GM23338 (cell line): ENCODE measurements at regions not wholly inside any gene's neighbourhood (a gene's known extent, or its start where the extent isn't known, plus 50 kb on each side); places are given as distances from the start of the nearest gene placed in this dataset.

ENCODE experiments used
- ATAC-seq: fragments of 200-7000 bp; cut with Tn5 transposase; 3 replicates; pipeline ENCODE4 v1.9.1; 2020
- DNase-seq: peaks from one replicate; pipeline ENCODE4 v3.0.0-alpha.2; 2015; ENCODE audit warnings: low spot score
- H2AFZ ChIP-seq: fragments of 200-600 bp; sonication (generic); 2 replicates; pipeline ENCODE4 v1.8.0; 2016; ENCODE audit warnings: antibody characterized with exemption, mild to moderate bottlenecking, moderate library complexity
- H3F3A ChIP-seq: fragments of 200-600 bp; sonication (generic); replicated peaks from 2 replicates; pipeline ENCODE4 v1.8.0; 2017; ENCODE audit warnings: antibody characterized with exemption, mixed run types, low read depth
- H3K27ac ChIP-seq: fragments of 200-600 bp; sonication (generic); 2 replicates; pipeline ENCODE4 v1.6.1; 2016; ENCODE audit warnings: low read depth
- H3K27me3 ChIP-seq: fragments of 200-600 bp; sonication (generic); 2 replicates; pipeline ENCODE4 v1.8.0; 2016; ENCODE audit warnings: mild to moderate bottlenecking, mixed run types, moderate library complexity; ENCODE audit not compliant: insufficient read depth
- H3K36me3 ChIP-seq: fragments of 200-600 bp; sonication (generic); 2 replicates; pipeline ENCODE4 v1.8.0; 2016; ENCODE audit warnings: mild to moderate bottlenecking; ENCODE audit not compliant: insufficient read depth
- H3K4me1 ChIP-seq: fragments of 200-600 bp; sonication (generic); 2 replicates; pipeline ENCODE4 v1.8.0; 2016; ENCODE audit warnings: mild to moderate bottlenecking, moderate library complexity; ENCODE audit not compliant: insufficient read depth
- H3K4me2 ChIP-seq: fragments of 200-600 bp; sonication (generic); 2 replicates; pipeline ENCODE4 v1.7.1; 2017; ENCODE audit warnings: mixed run types
- H3K4me3 ChIP-seq: fragments of 200-600 bp; sonication (generic); 2 replicates; pipeline ENCODE4 v1.6.1; 2016; ENCODE audit warnings: mixed run types
- H3K79me2 ChIP-seq: fragments of 200-600 bp; sonication (generic); replicated peaks from 2 replicates; pipeline ENCODE4 v1.8.0; 2017; ENCODE audit warnings: mild to moderate bottlenecking; ENCODE audit not compliant: insufficient read depth
- H3K9me2 ChIP-seq: fragments of 200-600 bp; sonication (generic); 2 replicates; pipeline ENCODE4 v1.8.0; 2017; ENCODE audit not compliant: insufficient read depth
- H4K20me1 ChIP-seq: fragments of 200-600 bp; sonication (generic); replicated peaks from 2 replicates; pipeline ENCODE4 v1.8.0; 2017; ENCODE audit warnings: mild to moderate bottlenecking; ENCODE audit not compliant: insufficient read depth
- H3K27ac Mint-ChIP-seq: 2 replicates; pipeline ENCODE4 v1.8.0; 2020; ENCODE audit warnings: inconsistent platforms, mild to moderate bottlenecking, moderate library complexity, mixed read lengths
- H3K27me3 Mint-ChIP-seq: 3 replicates; pipeline ENCODE4 v1.8.0; 2022; ENCODE audit warnings: low read depth, mild to moderate bottlenecking, moderate library complexity, mixed read lengths, inconsistent platforms; ENCODE audit not compliant: insufficient read depth, poor library complexity
- H3K36me3 Mint-ChIP-seq: 3 replicates; pipeline ENCODE4 v1.8.0; 2021; ENCODE audit warnings: low read depth, mild to moderate bottlenecking, inconsistent platforms, moderate library complexity, mixed read lengths
- H3K4me1 Mint-ChIP-seq: 3 replicates; pipeline ENCODE4 v1.8.0; 2020; ENCODE audit warnings: mild to moderate bottlenecking, inconsistent platforms, mixed read lengths
- H3K4me3 Mint-ChIP-seq: 3 replicates; pipeline ENCODE4 v1.8.0; 2021; ENCODE audit warnings: moderate library complexity, mild to moderate bottlenecking, inconsistent platforms, mixed read lengths
- H3K9me3 Mint-ChIP-seq: 3 replicates; pipeline ENCODE4 v1.8.0; 2020; ENCODE audit warnings: moderate library complexity, mild to moderate bottlenecking, inconsistent platforms, mixed read lengths
- CREB1 ChIP-seq: fragments of 250-450 bp; sonication (Bioruptor Pico); IDR thresholded peaks from 2 replicates; pipeline ENCODE4 v1.5.0; 2020; ENCODE audit warnings: low read depth, mild to moderate bottlenecking, moderate library complexity
- CTCF ChIP-seq, 2 experiments: fragments of 200-600 bp in 1 of 2; sonication (generic) in 1 of 2; conservative IDR thresholded peaks; 2 replicates each; pipeline versions ENCODE4 v1.5.1 to v1.6.1; 2016 to 2017; ENCODE audit warnings: antibody characterized with exemption in 2 of 2, low read depth in 2 of 2, mild to moderate bottlenecking in 2 of 2, moderate library complexity in 1 of 2
- ETS1 ChIP-seq: IDR thresholded peaks from 2 replicates; pipeline ENCODE4 v1.6.1; 2016; ENCODE audit warnings: antibody characterized with exemption
- JUNB ChIP-seq: IDR thresholded peaks from one replicate; pipeline ENCODE4 v1.6.1; 2016; ENCODE audit warnings: antibody characterized with exemption; ENCODE audit not compliant: unreplicated experiment
- NANOG ChIP-seq: IDR thresholded peaks from 2 replicates; pipeline ENCODE4 v1.6.1; 2016; ENCODE audit warnings: antibody characterized with exemption, borderline replicate concordance
- POLR2AphosphoS5 ChIP-seq: IDR thresholded peaks from 2 replicates; pipeline ENCODE4 v1.6.1; 2016; ENCODE audit warnings: antibody characterized with exemption, low read depth
- STAT1 ChIP-seq: IDR thresholded peaks from one replicate; pipeline ENCODE4 v1.6.1; 2016; ENCODE audit warnings: antibody characterized with exemption; ENCODE audit not compliant: unreplicated experiment
- ZNF114 ChIP-seq: fragments of 250-450 bp; sonication (Bioruptor Pico); IDR thresholded peaks from 2 replicates; pipeline ENCODE4 v1.5.0; 2020; ENCODE audit warnings: mild to moderate bottlenecking, moderate library complexity
- ZNF331 ChIP-seq: fragments of 250-450 bp; sonication (Bioruptor Pico); IDR thresholded peaks from 2 replicates; pipeline ENCODE4 v1.5.0; 2020; ENCODE audit warnings: low read depth, mild to moderate bottlenecking, moderate library complexity
- TF ChIP-seq, protein P1 (sequence below): fragments of 250-450 bp; sonication (Bioruptor Pico); IDR thresholded peaks from 2 replicates; pipeline ENCODE4 v1.5.0; 2020; ENCODE audit warnings: mild to moderate bottlenecking, moderate library complexity

DNA sequence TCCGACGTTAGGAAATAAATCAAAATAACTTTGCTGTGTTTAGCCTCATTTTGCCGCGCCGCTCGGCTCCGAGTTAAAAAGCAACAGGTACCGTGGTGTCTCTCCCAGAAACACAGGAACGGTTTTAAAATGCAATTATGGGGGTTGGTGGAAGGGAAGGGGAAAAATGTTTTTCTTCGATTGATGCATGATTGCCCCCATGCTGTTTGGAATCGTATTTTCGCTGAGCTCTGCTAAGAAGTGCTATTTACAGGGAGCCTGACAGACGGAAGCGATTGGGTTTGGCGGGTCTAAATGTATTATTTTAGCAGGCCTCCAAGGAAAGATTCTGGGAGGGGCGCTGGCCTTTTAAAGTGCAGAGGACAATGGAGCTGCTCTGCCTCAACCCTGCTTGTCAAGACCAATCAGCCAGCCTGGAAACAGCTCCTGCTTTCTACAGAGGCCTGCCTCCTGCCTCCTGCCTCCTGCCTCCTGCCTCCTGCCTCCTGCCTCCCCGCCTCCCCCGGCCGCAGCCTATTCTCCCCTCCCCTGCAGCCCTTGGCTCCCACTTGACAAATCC lies 156.7 kb upstream of the TLE3 start:
- no peak for TF ChIP-seq JUNB
- TF ChIP-seq ZNF114 (CRISPR knock-in tag): no peak
- TF ChIP-seq STAT1: no peak
- Mint-ChIP-seq H3K27me3 (peaks cover 3% of the 10 kb centered on the region), H3K27ac (no peak overlapping the region)

GRCh38 chr15:70253461-70254156 lies 155.9 kb upstream of the TLE3 start:
- Histone ChIP-seq H4K20me1 (no peaks in the 10 kb centered on the region), H3K4me1 (no peaks in the 10 kb centered on the region), H3K4me3 (no peak overlapping the region), H3K9me2 (no peaks in the 10 kb centered on the region), H3K27me3 (no peaks in the 10 kb centered on the region), H3K4me2 (no peak overlapping the region), H3K36me3 (no peaks in the 10 kb centered on the region), H3K27ac (no peak overlapping the region), H2AFZ (no peak overlapping the region), H3K79me2 (no peaks in the 10 kb centered on the region), H3F3A (no peaks in the 10 kb centered on the region)
- H3K9me3 Mint-ChIP-seq: no peaks in the 10 kb centered on the region
- ATAC-seq (no peak), DNase-seq (no peak)
- H3K4me1 Mint-ChIP-seq: peaks cover 17% of the 10 kb centered on the region
- H3K27ac Mint-ChIP-seq: no peak overlapping the region
- peaks cover 1% of the 10 kb centered on the region for H3K27me3 Mint-ChIP-seq
- H3K36me3 Mint-ChIP-seq: peaks cover 2% of the 10 kb centered on the region; the same call in 1 of the 3 replicates
- no peak overlapping the region for H3K4me3 Mint-ChIP-seq
- no peak for TF ChIP-seq CTCF (conservative IDR thresholded peaks at IDR 0.05; ENCODE audit: low read depth in 2 of 2)
- TF ChIP-seq ZNF331: no peak
- no peak for TF ChIP-seq ZNF114 (CRISPR knock-in tag)
- no peak for TF ChIP-seq STAT1
- TF ChIP-seq, protein P1, sequence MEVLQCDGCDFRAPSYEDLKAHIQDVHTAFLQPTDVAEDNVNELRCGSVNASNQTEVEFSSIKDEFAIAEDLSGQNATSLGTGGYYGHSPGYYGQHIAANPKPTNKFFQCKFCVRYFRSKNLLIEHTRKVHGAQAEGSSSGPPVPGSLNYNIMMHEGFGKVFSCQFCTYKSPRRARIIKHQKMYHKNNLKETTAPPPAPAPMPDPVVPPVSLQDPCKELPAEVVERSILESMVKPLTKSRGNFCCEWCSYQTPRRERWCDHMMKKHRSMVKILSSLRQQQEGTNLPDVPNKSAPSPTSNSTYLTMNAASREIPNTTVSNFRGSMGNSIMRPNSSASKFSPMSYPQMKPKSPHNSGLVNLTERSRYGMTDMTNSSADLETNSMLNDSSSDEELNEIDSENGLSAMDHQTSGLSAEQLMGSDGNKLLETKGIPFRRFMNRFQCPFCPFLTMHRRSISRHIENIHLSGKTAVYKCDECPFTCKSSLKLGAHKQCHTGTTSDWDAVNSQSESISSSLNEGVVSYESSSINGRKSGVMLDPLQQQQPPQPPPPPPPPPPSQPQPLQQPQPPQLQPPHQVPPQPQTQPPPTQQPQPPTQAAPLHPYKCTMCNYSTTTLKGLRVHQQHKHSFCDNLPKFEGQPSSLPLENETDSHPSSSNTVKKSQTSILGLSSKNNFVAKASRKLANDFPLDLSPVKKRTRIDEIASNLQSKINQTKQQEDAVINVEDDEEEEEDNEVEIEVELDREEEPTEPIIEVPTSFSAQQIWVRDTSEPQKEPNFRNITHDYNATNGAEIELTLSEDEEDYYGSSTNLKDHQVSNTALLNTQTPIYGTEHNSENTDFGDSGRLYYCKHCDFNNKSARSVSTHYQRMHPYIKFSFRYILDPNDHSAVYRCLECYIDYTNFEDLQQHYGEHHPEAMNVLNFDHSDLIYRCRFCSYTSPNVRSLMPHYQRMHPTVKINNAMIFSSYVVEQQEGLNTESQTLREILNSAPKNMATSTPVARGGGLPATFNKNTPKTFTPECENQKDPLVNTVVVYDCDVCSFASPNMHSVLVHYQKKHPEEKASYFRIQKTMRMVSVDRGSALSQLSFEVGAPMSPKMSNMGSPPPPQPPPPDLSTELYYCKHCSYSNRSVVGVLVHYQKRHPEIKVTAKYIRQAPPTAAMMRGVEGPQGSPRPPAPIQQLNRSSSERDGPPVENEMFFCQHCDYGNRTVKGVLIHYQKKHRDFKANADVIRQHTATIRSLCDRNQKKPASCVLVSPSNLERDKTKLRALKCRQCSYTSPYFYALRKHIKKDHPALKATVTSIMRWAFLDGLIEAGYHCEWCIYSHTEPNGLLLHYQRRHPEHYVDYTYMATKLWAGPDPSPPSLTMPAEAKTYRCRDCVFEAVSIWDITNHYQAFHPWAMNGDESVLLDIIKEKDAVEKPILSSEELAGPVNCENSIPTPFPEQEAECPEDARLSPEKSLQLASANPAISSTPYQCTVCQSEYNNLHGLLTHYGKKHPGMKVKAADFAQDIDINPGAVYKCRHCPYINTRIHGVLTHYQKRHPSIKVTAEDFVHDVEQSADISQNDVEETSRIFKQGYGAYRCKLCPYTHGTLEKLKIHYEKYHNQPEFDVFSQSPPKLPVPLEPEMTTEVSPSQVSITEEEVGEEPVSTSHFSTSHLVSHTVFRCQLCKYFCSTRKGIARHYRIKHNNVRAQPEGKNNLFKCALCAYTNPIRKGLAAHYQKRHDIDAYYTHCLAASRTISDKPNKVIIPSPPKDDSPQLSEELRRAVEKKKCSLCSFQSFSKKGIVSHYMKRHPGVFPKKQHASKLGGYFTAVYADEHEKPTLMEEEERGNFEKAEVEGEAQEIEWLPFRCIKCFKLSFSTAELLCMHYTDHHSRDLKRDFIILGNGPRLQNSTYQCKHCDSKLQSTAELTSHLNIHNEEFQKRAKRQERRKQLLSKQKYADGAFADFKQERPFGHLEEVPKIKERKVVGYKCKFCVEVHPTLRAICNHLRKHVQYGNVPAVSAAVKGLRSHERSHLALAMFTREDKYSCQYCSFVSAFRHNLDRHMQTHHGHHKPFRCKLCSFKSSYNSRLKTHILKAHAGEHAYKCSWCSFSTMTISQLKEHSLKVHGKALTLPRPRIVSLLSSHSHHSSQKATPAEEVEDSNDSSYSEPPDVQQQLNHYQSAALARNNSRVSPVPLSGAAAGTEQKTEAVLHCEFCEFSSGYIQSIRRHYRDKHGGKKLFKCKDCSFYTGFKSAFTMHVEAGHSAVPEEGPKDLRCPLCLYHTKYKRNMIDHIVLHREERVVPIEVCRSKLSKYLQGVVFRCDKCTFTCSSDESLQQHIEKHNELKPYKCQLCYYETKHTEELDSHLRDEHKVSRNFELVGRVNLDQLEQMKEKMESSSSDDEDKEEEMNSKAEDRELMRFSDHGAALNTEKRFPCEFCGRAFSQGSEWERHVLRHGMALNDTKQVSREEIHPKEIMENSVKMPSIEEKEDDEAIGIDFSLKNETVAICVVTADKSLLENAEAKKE: no peak
- no peak for TF ChIP-seq POLR2AphosphoS5
- no peak for TF ChIP-seq NANOG
- no peak for TF ChIP-seq CREB1 (CRISPR knock-in tag)
- TF ChIP-seq JUNB: no peak
- no peak for TF ChIP-seq ETS1

More for the DNA sequence above, 156.7 kb upstream of the TLE3 start:
- H3K36me3 Mint-ChIP-seq: peaks cover 2% of the 10 kb centered on the region; the same call in 1 of the 3 replicates
- no peaks in the 10 kb centered on the region for H3K4me1 ChIP-seq
- H4K20me1 ChIP-seq: no peaks in the 10 kb centered on the region
- no peak overlapping the region for H3K4me2 ChIP-seq
- DNase-seq (no peak), ATAC-seq (no peak)
- H3K4me3 Mint-ChIP-seq: no peak overlapping the region
- no peaks in the 10 kb centered on the region for H3K79me2 ChIP-seq
- no peak overlapping the region for H3K27ac ChIP-seq
- no peak overlapping the region for H2AFZ ChIP-seq
- H3K9me3 Mint-ChIP-seq: no peaks in the 10 kb centered on the region
- H3K36me3 ChIP-seq: no peaks in the 10 kb centered on the region
- H3K4me3 ChIP-seq: no peak overlapping the region
- H3K27me3 ChIP-seq: no peaks in the 10 kb centered on the region
- H3F3A ChIP-seq: no peaks in the 10 kb centered on the region
- peaks cover 15% of the 10 kb centered on the region for H3K4me1 Mint-ChIP-seq
- H3K9me2 ChIP-seq: no peaks in the 10 kb centered on the region
